ENCODE measurements at regions not wholly inside any gene's neighbourhood (a gene's known extent, or its start where the extent isn't known, plus 50 kb on each side); places are given as distances from the start of the nearest gene placed in this dataset.

- no peak for TF ChIP-seq POU5F1 (IDR thresholded peaks at IDR 0.05; ENCODE audit: low read depth, low read length)
- no peak for TF ChIP-seq ATF3 (IDR thresholded peaks at IDR 0.05; ENCODE audit: insufficient read depth, low read depth, low read length)
These were observed 65.8 kb upstream of the RPH3AL start (continued) for GRCh38 chr17:418421-418751.

Data from H1 (cell line).